K562 (cell line): ENCODE measurements at regions not wholly inside any gene's neighbourhood (a gene's known extent, or its start where the extent isn't known, plus 50 kb on each side); places are given as distances from the start of the nearest gene placed in this dataset.

Experiments used
- CC2D1A ChIP-seq: fragments of 450-650 bp; IDR thresholded peaks from 2 replicates; pipeline ENCODE4 v1.6.1; 2017; ENCODE audit warnings: mild to moderate bottlenecking
- CTCF ChIP-seq, 3 experiments: IDR thresholded peaks in 2 of 3; conservative IDR thresholded peaks in 1 of 3; 2 replicates each; pipeline ENCODE4 v1.5.1; 2011 to 2012; ENCODE audit warnings: low read length in 3 of 3, mild to moderate bottlenecking in 3 of 3, control low read depth in 2 of 3, improper control_type of control experiment in 1 of 3, inconsistent platforms in 1 of 3, low read depth in 1 of 3, mixed read lengths in 1 of 3, moderate library complexity in 1 of 3; ENCODE audit not compliant: insufficient read depth in 2 of 3
- GTF2F1 ChIP-seq: IDR thresholded peaks from 2 replicates; pipeline ENCODE4 v1.6.1; 2011; ENCODE audit warnings: low read depth, low read length, improper control_type of control experiment
- HMGXB4 ChIP-seq: sonication (generic); formaldehyde crosslinking; IDR thresholded peaks from 2 replicates; pipeline ENCODE4 v1.8.1; 2023; ENCODE audit warnings: mild to moderate bottlenecking, missing genetic modification reagents
- NFE2 ChIP-seq: IDR thresholded peaks from 2 replicates; pipeline ENCODE4 v1.6.1; 2014; ENCODE audit warnings: antibody characterized with exemption, low read depth
- NR2F6 ChIP-seq: fragments of 450-650 bp; formaldehyde crosslinking; IDR thresholded peaks from 2 replicates; pipeline ENCODE4 v1.4.0; 2020; ENCODE audit warnings: mild to moderate bottlenecking
- POLR2A ChIP-seq: fragments of 450-650 bp; conservative IDR thresholded peaks from 2 replicates; pipeline ENCODE4 v1.6.1; 2016
- STAG1 ChIP-seq: sonication (generic); formaldehyde crosslinking; IDR thresholded peaks from 2 replicates; pipeline ENCODE4 v1.5.0; 2020; ENCODE audit warnings: missing genetic modification reagents, borderline replicate concordance
- TEAD2 ChIP-seq: fragments of 450-650 bp; IDR thresholded peaks from 2 replicates; pipeline ENCODE4 v1.6.1; 2016; ENCODE audit warnings: missing genetic modification characterization, control low read depth, missing compliant biosample characterization
- TF ChIP-seq, protein P1 (sequence below): fragments of 250-450 bp; sonication (Bioruptor Pico); IDR thresholded peaks from 2 replicates; pipeline ENCODE4 v1.8.0; 2021; ENCODE audit warnings: moderate library complexity, mild to moderate bottlenecking, inconsistent platforms

GRCh38 chr7:52831321-52831720 is 204.1 kb upstream of the POM121L12 start:
- TF ChIP-seq GTF2F1: no peak
- TF ChIP-seq CTCF (IDR thresholded peaks at IDR 0.05 in 2 of 3, conservative IDR thresholded peaks at IDR 0.05 in 1 of 3; ENCODE audit: insufficient read depth in 2 of 3, low read depth in 1 of 3, low read length in 3 of 3): no peak
- no peak for TF ChIP-seq NFE2
- TF ChIP-seq STAG1: no peak
- TF ChIP-seq, protein P1, sequence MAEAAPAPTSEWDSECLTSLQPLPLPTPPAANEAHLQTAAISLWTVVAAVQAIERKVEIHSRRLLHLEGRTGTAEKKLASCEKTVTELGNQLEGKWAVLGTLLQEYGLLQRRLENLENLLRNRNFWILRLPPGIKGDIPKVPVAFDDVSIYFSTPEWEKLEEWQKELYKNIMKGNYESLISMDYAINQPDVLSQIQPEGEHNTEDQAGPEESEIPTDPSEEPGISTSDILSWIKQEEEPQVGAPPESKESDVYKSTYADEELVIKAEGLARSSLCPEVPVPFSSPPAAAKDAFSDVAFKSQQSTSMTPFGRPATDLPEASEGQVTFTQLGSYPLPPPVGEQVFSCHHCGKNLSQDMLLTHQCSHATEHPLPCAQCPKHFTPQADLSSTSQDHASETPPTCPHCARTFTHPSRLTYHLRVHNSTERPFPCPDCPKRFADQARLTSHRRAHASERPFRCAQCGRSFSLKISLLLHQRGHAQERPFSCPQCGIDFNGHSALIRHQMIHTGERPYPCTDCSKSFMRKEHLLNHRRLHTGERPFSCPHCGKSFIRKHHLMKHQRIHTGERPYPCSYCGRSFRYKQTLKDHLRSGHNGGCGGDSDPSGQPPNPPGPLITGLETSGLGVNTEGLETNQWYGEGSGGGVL (CRISPR knock-in tag): no peak
- TF ChIP-seq TEAD2: no peak
- no peak for TF ChIP-seq POLR2A
- no peak for TF ChIP-seq NR2F6 (CRISPR knock-in tag)
- TF ChIP-seq CC2D1A: no peak
- TF ChIP-seq HMGXB4 (CRISPR knock-in tag): no peak
